Lung (tissue), 11 donors: ENCODE measurements at regions not wholly inside any gene's neighbourhood (a gene's known extent, or its start where the extent isn't known, plus 50 kb on each side); places are given as distances from the start of the nearest gene placed in this dataset.
A peak's percentile ranks its signal among the peaks of the same experiment; 100 is the strongest.

ENCODE experiments used
- ATAC-seq: fragments of 200-7000 bp; cut with Tn5 transposase; one replicate; pipeline ENCODE4 v1.9.1; 2020; ENCODE audit warnings: moderate number of reproducible peaks; ENCODE audit not compliant: insufficient read depth, low FRiP score
- DNase-seq, 3 donors: peaks; one replicate each; pipeline ENCODE4 v3.0.0-alpha.2; 2013 to 2017
- H3K27ac ChIP-seq, 2 donors: one replicate each; pipeline ENCODE4 v1.5.1; 2013; ENCODE audit warnings: mild to moderate bottlenecking in 2 of 2, moderate library complexity in 2 of 2, control low read depth in 1 of 2, inconsistent platforms in 1 of 2, low read depth in 1 of 2, low read length in 1 of 2
- H3K27me3 ChIP-seq, 3 donors: one replicate each; pipeline ENCODE4 v1.5.1; 2013; ENCODE audit warnings: low read length in 2 of 3; ENCODE audit not compliant: control insufficient read depth in 3 of 3, insufficient read depth in 3 of 3
- H3K36me3 ChIP-seq, 4 donors: one replicate each; pipeline ENCODE4 v1.5.1; 2013; ENCODE audit warnings: low read length in 4 of 4, mild to moderate bottlenecking in 1 of 4, moderate library complexity in 1 of 4; ENCODE audit not compliant: control insufficient read depth in 4 of 4, insufficient read depth in 4 of 4
- H3K4me1 ChIP-seq, 5 donors: one replicate each; pipeline ENCODE4 v1.5.1; 2013; ENCODE audit warnings: low read length in 5 of 5, mild to moderate bottlenecking in 2 of 5, moderate library complexity in 1 of 5; ENCODE audit not compliant: control insufficient read depth in 5 of 5, insufficient read depth in 5 of 5
- H3K4me3 ChIP-seq: one replicate; pipeline ENCODE4 v1.5.1; 2013; ENCODE audit warnings: mild to moderate bottlenecking, control low read depth, moderate library complexity
- H3K9ac ChIP-seq, 2 donors: one replicate each; pipeline ENCODE4 v1.5.1; 2013; ENCODE audit warnings: low read length in 2 of 2, control low read depth in 1 of 2; ENCODE audit not compliant: insufficient read depth in 1 of 2
- H3K9me3 ChIP-seq, 4 donors: one replicate each; pipeline ENCODE4 v1.5.1; 2013; ENCODE audit warnings: low read length in 3 of 4, mild to moderate bottlenecking in 1 of 4, moderate library complexity in 1 of 4; ENCODE audit not compliant: control insufficient read depth in 4 of 4, insufficient read depth in 3 of 4
- WGBS, 2 donors: extraction: QIAGEN DNeasy Blood & Tissue Kit; methylation state at CpG; one replicate each; pipeline ENCODE4 v1.1.7; 2013; 5-methylcytosine and 5-hydroxymethylcytosine counted together
- TF ChIP-seq, protein P1 (sequence below): IDR thresholded peaks from 2 replicates; pipeline ENCODE4 v1.5.1; 2012; ENCODE audit warnings: mild to moderate bottlenecking; ENCODE audit errors: control extremely low read depth, extremely low read depth
- donor health status: control.
- donor health status: control.
- donor health status: Bipolar disorder and iron deficiency.
- donor health status: healthy.
- donor health status: DM: yes; HTN: yes; CAD: no.

DNA sequence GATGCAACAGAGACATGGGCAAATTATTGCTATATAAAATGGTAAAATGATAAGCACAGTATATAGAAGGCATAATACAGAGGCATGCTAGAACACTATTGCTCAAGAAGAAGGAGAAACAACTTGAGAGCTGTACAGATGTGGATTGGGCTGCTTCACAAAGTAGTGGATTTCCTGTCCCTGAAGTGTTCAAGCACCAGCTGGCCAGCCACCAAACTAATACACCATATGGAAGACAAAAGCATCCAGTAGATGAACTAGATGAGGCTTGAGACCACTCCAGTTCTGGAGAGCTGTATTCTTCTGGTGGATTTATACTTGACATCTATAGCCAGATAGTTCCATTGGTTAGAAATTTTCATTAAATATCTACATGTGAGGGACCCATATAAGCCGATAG, 134.1 kb upstream of the GNAO1 start:
- ATAC-seq (no peak), DNase-seq (peak in 1 of 3 donors; percentile 30)
- TF ChIP-seq, protein P1, sequence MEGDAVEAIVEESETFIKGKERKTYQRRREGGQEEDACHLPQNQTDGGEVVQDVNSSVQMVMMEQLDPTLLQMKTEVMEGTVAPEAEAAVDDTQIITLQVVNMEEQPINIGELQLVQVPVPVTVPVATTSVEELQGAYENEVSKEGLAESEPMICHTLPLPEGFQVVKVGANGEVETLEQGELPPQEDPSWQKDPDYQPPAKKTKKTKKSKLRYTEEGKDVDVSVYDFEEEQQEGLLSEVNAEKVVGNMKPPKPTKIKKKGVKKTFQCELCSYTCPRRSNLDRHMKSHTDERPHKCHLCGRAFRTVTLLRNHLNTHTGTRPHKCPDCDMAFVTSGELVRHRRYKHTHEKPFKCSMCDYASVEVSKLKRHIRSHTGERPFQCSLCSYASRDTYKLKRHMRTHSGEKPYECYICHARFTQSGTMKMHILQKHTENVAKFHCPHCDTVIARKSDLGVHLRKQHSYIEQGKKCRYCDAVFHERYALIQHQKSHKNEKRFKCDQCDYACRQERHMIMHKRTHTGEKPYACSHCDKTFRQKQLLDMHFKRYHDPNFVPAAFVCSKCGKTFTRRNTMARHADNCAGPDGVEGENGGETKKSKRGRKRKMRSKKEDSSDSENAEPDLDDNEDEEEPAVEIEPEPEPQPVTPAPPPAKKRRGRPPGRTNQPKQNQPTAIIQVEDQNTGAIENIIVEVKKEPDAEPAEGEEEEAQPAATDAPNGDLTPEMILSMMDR = no peak
- H3K27me3 ChIP-seq = peaks cover 0 to 2% (median 0%) of the 10 kb centered on the region in 3 donors
- no peak overlapping the region for H3K27ac ChIP-seq
- H3K9ac ChIP-seq = no peak overlapping the region
- no peak overlapping the region for H3K4me3 ChIP-seq
- no peaks in the 10 kb centered on the region for H3K36me3 ChIP-seq
- WGBS, 2 donors = 83 to 87% methylated on average over 1 of the region's 1 CpG
- no peaks in the 10 kb centered on the region for H3K9me3 ChIP-seq
- H3K4me1 ChIP-seq = no peaks in the 10 kb centered on the region

GRCh38 chr16:56050916-56051315, 140.4 kb upstream of the GNAO1 start:
- H3K36me3 ChIP-seq = no peaks in the 10 kb centered on the region
- no peak for ATAC-seq
- H3K4me3 ChIP-seq = no peak overlapping the region
- TF ChIP-seq, protein P1 = no peak
- no peak for DNase-seq
- H3K9ac ChIP-seq = no peak overlapping the region
- WGBS, 2 donors = 94 to 95% methylated on average over 4 of the region's 4 CpGs
- H3K27ac ChIP-seq = no peak overlapping the region
- peaks cover 0 to 10% (median 4%) of the 10 kb centered on the region in 5 donors for H3K4me1 ChIP-seq
- no peaks in the 10 kb centered on the region for H3K9me3 ChIP-seq
- peaks cover 0 to 3% (median 0%) of the 10 kb centered on the region in 3 donors for H3K27me3 ChIP-seq

- ATAC-seq (no peak), DNase-seq (no peak)
- Histone ChIP-seq H3K4me1 (peaks cover 0 to 10% (median 4%) of the 10 kb centered on the region in 5 donors), H3K36me3 (no peaks in the 10 kb centered on the region), H3K9ac (no peak overlapping the region), H3K9me3 (no peaks in the 10 kb centered on the region), H3K4me3 (no peak overlapping the region), H3K27ac (no peak overlapping the region), H3K27me3 (peaks cover 0 to 3% (median 0%) of the 10 kb centered on the region in 3 donors)
- TF ChIP-seq, protein P1 = no peak
- WGBS, 2 donors = 45 to 62% methylated on average over 6 of the region's 6 CpGs
Measured at GRCh38 chr16:56048425-56049105, 142.7 kb upstream of the GNAO1 start.
